ENCODE measurements at regions not wholly inside any gene's neighbourhood (a gene's known extent, or its start where the extent isn't known, plus 50 kb on each side); places are given as distances from the start of the nearest gene placed in this dataset.
"Not testable (repeated sequence)": the region's sequence is repeated elsewhere in the genome, so short reads cannot be mapped to it uniquely, and the experiment has no call there.

DNA sequence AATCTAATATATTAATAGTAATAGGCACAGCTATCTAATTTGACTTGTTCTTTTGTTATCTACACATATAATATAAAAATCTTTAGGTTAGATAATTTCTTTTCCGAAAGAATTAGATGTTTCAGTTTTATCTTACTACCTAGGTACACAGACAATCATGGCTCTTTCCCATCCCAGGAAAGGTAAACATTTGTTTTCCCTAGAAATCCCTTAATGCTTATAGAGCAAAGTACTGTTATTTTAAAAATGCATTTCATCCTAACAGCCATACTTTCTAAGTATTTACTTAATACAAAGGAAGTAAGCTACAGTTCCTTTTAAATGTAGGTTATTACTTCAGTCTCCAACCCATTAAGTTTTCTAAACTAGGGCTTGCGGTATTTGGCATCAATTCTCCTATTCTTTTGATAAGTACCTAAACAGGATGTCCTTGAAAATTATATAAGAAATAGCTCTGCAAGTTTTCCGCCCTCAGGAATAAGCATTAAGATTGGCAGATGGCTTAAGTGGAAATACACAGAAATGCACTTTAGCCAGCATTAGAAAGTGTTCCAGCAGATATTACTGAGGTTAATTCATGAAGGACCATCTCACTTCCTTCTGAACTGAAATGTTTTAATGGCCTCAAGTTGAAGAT, 616.2 kb upstream of the SPRY2 start:
- DNase-seq (ENCODE audit: low spot score): no peak

DNA sequence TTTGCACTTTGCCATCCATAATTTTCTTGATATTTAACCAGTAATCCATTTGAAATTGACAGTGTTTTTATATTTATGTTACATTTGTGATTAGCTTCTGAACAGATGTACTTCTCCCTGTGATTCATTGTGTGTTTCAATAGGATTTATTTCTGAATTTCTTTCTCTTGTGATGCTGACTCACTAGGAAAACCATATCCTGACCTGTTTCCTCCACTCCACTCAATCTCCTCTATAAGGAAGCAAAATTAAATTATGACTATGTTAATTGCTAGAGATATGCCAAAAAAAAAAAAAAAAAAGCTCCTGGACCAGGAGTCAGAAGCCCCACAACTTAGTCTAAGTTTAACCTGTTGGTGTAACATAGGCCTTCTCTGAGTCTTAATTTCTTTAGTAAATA, 614.6 kb upstream of the SPRY2 start:
- no peak for DNase-seq (ENCODE audit: low spot score)

DNA sequence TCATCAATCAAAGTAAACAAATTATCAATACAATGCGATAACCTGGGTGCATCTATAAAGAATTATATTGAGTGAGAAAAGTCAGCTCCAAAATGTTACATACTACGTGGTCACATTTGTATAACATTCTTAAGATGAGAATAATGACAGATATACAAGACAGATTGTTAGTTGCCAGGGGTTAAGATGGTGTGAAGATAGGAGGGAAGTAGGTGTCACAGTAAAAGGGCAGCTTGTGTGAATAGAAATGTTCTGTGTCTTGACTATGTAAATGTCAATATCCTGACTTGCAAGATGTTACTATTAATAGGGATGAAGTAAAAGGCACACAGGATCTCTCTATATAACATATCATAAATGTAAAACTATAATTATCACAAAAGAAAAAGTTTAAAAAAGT, 611.2 kb upstream of the SPRY2 start:
- no peak for DNase-seq (ENCODE audit: low spot score)

DNA sequence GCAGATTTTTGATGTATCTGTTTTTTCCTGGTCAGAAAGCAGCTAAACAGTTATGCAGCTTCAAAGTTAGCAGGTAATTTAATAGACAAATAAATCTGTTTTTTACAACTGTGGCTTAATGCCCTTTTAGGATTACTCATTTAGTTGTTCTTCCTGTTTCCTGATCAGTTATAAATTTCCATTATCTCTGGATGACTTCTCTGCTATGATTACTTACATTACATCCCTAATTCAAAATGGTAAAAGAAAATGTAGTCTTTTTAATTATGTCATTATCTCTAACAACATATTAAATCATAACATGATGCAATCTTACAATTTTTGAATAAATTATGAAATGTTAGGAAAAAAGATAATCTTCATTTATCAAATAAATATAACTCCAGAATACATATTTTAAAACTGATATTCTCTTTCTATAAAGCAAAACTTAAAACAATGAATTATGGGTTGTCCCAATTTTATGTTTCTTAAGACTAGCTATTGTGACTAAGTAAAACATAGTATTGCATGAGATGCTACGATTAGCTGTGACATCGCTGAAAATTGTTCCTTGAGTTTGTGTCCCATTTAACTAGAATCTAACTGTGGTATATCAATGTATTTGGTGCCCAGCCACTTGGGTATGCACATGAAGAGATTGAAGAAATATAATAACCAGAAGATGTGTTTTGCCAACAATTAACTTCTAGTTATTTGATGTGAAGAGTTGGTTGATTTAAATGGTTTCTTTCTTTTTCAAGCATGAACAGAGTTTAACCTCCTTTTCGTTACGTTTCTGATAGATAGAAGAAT, 605.3 kb upstream of the SPRY2 start:
- no peak for DNase-seq (ENCODE audit: low spot score)

DNA sequence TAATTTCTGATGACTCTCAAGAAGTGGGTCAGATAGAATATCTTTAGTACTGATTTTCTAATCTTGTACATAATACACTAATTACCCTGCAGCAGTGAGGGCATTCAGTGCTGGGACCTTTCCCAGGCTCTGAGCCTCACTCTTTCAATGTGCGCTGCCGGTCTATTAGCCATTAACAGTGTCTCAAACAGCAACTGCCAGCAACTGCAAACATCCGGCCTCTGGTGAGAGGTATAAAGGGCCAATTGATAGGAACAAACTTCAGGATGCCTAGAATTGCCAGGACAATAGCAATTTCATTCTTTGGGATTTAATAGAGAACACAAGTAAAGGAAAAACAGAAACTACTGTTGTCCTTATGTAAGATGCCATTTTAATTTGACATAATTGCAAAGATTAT, 604.4 kb upstream of the SPRY2 start:
- DNase-seq (ENCODE audit: low spot score): no peak

DNA sequence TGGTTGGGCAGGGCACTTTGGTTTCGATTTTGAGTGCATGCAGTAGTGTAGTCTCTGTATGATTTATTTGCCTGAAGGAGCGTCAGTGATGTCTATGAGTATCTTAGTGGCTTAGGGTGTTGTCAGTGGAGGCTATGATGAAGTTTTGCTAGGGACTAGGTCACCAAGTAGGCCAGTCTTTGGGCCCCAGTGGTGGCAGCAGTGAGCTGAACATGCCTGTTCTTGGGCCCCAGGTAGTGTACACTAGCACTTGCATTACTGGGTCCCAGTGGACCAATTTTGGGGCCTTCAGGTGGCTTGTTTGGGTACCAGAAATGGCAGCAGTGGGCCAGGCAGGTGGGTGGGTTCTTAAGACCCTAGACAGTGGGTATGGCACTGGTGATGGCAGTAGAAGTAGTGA, 598.7 kb upstream of the SPRY2 start:
- no peak for DNase-seq (ENCODE audit: low spot score)

DNA sequence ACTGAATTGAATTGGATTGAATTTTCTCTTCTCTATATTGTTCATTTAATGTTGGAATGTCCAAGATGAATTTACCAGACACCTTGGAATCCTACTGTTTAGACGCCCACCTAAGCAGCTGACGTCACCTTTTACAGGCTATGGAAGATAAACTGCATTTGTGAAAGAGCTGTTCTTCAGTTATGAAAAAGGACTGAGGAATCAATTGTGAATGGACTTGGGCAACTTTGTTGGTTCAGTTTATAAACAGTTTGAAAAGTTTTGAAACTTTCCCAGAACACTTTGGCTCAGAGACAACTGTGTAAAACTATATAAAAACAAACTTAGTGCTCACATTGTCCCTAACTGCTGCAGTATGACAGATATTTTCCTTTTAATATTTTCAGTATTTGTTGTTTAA, 590.8 kb upstream of the SPRY2 start:
- DNase-seq (ENCODE audit: low spot score): no peak

DNA sequence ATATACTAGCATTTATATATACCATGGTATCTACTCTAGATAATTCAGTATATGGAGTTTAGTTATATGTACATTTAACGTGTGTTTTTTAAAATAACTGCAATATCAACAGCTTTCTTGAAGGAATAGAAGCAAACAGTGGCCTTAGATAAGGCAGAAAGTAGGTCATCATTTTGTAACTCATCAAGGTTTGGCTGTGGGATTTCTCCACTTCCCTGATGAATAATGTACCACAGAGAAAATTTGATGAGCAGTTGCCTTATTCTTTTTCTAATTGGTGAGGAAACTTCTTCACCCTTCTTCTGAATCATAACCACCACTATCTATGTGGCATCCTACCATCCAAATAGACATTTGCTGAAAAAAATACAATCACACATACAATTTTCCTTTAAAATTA, 590.2 kb upstream of the SPRY2 start:
- no peak for DNase-seq (ENCODE audit: low spot score)

DNA sequence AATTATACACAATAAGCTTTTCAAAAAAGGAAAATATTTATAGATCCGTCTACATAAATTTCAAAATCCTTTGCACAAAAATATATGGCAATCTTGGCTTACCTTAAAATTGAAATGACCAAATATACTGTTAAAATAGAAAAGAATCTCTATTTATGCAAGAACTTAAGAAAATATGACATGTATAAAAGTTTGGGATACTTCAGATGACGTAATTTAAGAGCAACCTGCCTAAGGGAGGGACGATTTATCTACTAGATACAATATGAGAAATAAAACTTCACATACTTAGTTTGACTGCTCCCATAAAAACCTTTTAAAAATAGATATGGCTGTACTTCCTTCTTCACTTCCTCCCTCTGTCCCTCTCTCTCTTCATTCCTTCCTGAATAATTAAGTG, 587.3 kb upstream of the SPRY2 start:
- DNase-seq (ENCODE audit: low spot score): no peak

DNA sequence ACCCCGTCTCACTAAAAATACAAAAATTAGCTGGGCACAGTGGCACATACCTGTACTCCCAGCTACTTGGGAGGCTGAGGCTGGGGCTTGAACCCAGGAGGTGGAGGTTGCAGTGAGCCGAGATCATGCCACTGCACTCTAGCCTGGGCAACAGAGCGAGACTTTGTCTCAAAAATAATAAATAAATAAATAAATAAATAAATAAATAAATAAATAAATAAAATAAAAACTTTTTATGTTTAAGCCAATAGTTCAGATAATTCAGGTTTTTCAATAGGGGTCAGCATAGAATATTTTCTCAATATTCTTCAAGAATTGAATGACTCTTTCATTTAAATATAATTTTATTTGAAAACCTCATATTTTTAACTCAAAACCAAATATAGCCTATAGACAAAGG, 585.1 kb upstream of the SPRY2 start:
- not testable (repeated sequence) for DNase-seq (ENCODE audit: low spot score)

DNA sequence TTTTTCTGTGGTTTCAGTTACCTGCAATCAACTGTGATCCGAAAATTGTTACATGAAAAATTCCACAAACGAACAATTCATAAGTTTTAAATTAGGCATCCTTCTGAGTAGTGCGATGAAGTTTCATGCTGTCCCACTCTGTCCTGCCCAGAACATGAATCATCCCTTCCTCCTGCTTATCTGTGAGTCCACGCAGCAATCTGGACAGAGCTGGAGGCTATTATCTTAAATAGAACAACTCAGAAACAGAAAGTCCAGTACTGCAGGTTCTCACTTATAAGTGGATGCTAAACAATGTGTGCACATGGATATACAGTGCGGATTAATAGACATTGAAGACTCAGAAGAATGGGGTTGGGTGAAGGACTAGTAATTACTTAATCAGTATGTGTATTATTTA, 583.7 kb upstream of the SPRY2 start:
- DNase-seq (ENCODE audit: low spot score): no peak

DNA sequence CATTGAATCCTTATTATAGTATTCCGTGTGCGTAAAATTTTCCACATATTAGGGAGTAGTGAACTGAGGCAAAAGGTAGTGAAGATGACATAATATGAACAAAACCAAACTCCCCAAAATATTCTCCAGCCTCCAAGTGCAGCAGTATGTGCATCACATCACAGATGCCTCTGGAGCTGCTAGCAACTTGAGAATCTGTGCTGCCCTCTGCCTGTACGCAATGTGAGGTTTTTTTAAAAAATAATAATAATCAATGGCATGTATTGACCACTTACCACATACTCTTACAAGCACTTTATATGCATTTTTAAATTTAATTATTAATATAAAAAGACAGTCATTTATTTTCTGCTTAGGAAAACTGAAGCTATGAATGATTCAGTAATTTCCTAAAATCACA, 583.0 kb upstream of the SPRY2 start:
- DNase-seq (ENCODE audit: low spot score): no peak

DNA sequence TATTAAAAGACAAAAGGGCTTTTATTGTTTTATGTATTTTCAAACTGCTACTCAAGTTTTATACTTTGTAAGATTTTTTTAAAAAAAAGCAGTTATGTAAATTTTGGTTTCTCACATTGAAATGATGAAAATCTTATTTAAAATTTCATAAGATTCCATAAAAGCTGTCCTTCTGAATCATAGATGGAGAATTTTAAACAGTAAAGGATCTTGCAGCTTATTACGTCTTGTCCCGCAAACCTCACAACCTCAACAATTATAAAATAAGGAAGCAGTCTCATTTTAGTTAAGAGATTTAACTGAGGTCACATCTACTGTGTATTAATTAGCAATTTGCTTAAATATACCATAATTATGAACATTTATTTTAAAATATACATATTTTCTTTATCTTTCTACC, 581.0 kb upstream of the SPRY2 start:
- DNase-seq (ENCODE audit: low spot score): no peak

DNA sequence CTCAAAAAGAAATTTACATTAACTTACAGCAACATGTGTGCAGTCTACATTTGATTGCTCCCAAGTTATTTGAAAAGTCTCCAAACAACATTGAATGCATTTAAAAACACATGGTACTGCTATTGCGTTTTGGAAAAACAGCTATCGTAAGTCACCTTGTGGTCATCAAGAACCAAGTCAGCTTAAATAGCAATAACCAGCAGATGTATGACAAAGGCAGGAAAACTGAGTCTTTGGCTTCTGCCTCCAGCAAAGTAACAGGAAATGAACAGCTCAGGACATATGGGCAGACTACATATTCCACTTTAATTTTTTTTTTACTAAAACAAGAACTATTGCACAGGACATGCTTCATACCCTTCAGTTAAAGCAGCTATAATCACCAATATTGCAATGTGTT, 580.6 kb upstream of the SPRY2 start:
- no peak for DNase-seq (ENCODE audit: low spot score)

DNA sequence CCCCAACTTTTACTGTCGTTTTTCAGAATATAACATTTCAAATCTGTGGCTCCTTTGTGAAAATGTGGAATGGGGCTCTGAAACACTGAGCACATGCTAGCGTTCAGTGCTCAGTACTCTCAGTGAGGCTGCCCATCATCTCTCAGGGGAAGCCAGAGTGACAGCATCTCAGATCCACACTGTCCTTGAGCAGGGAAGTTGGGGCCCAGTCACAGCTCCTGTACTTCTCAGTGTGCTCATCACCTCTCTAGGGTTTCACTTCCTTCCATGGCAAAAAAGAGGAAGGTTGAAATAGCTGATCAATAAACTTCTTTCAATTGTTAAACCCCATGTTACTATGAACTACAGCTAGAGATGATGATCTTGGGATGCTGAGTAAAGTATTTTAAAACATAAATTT, 565.9 kb upstream of the SPRY2 start:
- no peak for DNase-seq (ENCODE audit: low spot score)

DNA sequence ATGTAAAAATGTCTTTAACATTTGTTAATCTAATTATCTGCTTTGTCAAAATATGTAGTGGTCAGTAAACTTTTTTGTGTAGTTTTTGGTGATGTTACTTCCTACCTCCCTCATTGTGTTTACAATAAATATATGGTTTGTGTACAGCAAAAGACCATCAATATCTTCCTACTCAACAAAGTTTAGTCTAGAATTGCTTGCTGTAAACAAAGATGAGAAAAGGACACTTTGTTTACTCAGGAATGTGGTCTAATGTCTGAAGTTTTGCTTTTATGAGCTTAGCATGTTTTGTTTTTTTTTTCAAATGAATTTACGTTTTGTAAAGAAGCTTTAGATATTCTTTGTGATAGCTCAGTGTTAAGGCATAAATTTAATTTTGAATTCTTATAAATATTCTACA, 563.5 kb upstream of the SPRY2 start:
- DNase-seq (ENCODE audit: low spot score): no peak

DNA sequence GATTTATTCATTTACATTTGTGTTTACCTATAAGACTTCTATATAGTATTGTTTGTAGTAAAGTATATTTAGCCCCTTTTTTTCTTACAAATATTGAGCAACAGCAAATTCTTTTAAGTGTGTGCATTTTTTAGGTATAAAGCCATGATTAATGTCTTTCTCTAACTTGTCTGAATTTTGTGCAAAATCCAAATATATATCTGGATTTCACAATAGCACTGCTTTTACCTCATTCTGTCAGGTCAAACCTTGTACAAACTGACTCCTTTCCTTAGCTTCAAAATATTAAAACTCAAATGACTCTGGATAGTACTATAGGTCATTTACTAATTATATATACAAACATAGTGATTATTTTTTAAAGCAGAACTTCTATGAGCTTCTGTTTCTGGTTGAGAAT, 563.0 kb upstream of the SPRY2 start:
- DNase-seq (ENCODE audit: low spot score): no peak

DNA sequence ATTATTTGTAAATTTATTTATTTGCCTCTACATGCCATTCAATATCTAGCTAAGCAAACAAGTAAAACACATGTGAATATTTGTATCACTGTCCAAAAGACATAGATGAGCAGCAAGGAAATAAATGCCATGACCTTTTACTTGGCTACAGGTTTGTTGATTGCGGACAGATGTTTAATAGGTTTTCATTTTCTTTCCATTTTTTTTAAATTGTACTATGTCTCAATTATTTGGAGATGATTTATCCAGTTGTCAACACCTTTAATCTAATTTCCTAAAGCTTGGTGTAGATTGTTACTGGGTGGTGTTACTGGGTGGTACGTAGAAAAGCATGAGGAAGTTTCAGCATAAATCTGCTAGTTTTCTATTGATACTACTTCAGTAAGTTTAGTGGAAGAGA, 560.6 kb upstream of the SPRY2 start:
- DNase-seq (ENCODE audit: low spot score): no peak

DNA sequence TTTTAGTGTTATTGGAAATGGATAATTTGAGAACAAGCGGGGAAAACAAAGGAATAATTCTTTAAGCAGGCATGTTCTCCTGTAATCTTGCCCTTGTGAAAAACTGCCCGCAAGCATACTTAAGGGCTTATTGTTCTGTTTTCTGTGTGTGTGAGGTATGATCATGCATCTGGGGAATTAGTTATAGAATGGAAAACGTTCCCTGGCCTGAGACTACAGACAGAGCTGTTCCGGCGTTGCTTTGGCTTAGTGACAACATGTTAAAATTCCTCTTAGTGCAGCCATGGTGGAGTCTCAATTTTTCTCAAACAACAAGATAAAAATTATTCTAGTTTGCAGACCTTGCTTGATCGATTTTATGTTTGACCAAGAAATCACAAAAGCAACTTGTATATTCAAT, 560.2 kb upstream of the SPRY2 start:
- no peak for DNase-seq (ENCODE audit: low spot score)

DNA sequence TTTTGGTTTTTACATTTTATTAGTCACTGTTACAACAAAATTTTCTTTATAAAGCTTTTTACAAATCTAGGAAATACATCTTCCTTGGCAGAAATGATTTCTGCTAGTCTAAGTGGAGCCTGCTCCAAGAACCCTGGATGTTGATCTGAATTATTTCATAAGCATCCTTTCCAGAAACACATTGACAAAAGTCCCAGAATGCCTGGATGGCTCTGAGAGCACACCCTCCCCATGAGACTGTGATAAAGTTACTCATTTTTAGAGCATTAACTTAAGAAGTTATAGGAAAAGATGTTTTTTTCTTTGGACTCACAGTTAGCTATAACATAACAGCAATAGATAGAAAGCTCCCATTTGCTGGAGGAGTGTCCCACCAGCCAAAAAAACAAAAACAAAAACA, 559.6 kb upstream of the SPRY2 start:
- no peak for DNase-seq (ENCODE audit: low spot score)

DNA sequence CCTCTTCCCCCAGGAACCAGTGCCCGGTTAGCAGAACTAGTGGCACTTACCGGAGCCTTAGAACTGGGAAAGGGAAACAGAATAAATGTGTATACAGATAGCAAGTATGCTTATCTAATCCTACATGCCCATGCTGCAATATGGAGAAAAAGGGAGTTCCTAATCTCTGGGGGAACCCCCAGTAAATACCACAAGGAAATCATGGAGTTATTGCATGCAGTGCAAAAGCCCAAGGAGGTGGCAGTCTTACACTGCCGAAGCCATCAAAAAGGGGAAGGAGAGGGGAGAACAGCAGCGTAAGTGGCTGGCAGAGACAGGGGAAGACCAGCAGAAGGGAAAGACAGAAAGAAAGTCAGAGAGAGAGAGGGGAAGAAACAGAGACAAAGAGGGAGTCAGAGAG, 556.7 kb upstream of the SPRY2 start:
- not testable (repeated sequence) for DNase-seq (ENCODE audit: low spot score)

DNA sequence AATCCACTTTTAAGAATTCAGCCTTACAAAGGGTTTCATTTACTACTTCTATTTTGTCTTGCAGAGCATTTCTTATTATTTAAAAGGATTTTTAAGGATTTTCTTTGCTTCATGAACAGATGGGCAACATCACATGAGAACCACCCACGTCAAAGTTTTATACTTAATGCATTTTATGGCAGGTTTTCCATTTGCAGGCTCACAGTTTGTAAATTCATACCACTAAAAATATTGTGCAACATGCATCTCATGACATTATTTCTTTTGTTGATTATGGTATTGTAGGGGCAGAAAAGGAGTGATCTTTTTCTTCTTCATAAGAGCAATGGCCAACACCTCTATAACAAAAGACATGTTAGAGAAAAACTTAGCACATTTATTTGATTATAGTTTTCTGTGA, 554.0 kb upstream of the SPRY2 start:
- no peak for DNase-seq (ENCODE audit: low spot score)

DNA sequence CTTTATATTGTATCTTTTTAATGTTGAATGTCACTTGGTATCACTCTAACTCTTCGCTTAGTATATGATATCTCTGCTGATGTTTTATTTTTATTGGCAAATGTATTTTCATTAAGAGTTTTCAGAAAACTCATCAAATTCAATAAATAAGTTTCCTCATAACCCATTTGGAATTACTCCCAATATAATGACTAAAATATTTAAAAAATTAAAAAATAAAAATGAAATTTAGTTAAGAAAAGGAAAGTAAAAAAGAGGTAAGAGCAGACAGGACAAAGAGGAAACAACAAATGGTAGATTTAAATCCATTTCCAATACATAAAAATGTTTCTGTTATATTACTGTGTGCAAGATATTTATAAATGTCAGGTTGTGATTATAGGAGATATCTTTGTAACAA, 548.9 kb upstream of the SPRY2 start:
- DNase-seq (ENCODE audit: low spot score): no peak

DNA sequence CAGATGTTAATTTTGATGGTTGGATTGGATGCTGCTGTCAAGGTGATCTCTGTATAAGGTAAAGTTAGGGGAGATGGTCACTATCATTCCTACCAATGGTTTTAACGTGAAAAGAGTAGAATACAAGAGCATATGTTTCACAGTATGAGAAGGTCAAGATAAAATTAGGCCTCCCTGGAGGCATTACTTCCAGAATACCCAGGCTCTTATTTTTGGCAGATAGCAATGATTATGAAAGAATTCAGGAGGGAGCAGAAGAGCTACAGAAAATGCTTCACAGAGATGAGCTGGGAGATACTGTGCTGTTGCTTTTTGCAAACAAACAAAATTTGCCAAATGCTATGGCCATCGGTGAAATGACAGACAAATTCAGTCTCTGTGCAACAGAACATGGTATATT, 547.5 kb upstream of the SPRY2 start:
- DNase-seq (ENCODE audit: low spot score): no peak

All from H4 (cell line).